ENCODE measurements at regions not wholly inside any gene's neighbourhood (a gene's known extent, or its start where the extent isn't known, plus 50 kb on each side); places are given as distances from the start of the nearest gene placed in this dataset.
"Not testable (repeated sequence)": the region's sequence is repeated elsewhere in the genome, so short reads cannot be mapped to it uniquely, and the experiment has no call there.

DNA sequence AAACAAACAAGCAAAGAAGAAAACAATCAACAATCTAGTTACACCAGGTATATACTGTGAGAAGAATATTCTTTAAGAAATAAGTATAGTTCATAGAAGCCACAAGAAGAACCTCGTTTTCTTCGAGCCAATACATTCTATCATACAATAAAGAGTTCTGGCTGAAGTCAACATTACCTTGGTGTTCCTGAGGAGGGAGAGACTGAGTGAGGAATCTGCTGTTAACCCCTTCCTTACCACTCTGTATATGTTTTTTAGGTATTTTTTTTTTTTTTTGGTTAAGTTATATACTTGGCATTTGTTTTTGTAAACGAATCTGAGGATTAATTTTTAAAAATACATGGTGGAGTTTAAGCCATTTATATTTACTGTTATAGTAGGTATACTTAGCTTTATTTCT lies 412.5 kb downstream of the NUP35 start:
- DNase-seq: no peak

DNA sequence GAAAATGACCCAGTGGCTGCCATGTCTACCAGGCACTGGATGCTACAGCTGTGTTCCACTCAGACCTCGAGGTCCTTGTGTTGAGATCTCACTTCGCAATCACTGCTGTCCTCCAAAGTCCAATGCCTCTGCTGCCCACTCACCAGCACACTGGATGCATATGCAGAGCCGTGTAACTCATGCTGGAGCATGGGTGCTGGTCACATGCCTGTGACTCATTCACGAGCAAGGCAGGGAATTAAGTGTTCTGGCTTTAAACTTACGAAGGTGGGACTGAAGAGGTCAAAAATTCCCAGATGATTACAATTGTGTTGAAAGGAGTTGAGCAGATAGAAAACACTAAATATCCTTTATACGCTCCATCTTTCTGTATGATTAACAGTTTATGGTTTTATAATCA lies 417.5 kb downstream of the NUP35 start:
- no peak for DNase-seq

DNA sequence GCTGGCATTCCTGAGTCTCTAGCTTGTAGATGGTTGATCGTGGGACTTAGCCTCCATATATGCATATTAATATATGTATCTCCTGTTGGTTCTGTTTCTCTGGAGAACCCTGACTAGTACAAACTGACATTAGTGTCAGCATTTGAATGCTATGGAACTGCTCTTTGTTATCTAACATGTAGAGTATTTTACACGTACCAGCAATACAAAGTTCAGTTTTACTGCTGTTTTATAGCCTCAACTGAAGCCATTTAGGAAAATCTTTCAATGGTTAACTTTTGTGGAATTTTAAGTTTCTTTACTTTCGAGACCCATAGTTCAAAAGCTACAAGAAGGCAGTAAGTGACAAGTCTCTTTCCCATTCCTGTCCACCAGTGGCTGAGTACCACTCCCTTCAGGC lies 418.4 kb downstream of the NUP35 start:
- DNase-seq: no peak

DNA sequence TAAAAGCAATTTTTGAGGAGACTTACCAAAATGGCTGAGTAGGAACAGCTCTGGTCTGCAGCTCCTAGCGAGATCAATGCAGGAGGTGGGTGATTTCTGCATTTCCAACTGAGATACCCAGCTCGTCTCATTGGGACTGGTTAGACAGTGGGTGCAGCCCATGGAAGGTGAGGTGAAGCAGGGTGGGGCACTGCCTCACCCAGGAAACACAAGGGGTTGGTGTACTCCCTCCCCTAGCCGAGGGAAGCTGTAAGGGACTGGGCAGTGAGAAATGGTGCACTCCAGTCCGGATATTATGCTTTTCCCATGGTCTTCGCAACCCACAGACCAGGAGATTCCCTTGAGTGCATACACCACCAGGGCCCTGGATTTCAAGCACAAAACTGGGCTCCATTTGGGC lies 419.0 kb downstream of the NUP35 start:
- no peak for DNase-seq

DNA sequence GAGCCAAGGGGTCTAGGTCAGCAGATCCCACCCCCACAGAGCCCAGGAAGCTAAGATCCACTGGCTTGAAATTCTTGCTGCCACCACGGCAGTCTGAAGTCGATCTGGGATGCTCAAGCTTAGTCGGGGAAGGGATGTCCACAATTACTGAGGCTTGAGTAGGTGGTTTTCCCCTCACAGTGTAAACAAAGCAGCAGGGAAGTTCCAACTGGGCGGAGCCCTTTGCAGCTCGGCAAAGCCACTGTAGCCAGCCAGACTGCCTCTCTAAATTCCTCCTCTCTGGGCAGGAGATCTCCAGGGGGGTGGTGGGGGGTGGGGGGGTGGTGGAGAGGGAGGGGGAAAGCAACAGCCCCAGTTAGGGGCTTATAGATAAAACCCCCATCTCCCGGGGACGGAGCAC lies 419.5 kb downstream of the NUP35 start:
- DNase-seq: no peak

DNA sequence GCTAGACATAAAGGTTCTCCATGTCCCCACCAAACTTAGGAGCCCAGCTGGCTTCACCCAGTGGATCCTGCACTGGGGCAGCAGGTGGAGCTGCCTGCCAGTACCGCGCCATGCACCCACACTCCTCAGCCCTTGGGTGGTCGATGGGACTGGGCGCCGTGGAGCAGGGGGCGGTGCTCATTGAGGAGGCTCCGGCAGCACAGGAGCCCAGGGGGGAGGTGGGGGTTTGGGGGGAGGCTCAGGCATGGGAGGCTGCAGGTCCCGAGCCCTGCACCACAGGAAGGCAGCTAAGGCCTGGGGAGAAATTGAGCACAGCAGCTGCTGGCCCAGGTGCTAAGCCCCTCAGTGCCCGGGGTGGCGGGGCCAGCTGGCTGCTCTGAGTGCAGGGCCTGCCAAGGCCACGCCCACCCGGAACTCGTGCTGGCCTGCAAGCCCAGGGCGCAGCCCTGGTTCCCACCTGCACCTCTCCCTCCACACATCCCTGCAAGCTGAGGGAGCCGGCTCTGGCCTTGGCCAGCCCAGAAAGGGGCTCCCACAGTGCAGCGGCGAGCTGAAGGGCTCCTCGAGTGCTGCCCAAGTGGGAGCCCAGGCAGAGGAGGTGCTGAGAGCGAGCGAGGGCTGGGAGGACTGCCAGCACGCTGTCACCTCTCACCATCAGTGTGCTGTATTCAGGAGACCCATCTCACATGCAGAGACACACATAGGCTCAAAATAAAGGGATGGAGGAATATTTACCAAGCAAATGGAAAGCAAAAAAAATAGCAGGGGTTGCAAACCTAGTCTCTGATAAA lies 422.5 kb downstream of the NUP35 start:
- not testable (repeated sequence) for DNase-seq

DNA sequence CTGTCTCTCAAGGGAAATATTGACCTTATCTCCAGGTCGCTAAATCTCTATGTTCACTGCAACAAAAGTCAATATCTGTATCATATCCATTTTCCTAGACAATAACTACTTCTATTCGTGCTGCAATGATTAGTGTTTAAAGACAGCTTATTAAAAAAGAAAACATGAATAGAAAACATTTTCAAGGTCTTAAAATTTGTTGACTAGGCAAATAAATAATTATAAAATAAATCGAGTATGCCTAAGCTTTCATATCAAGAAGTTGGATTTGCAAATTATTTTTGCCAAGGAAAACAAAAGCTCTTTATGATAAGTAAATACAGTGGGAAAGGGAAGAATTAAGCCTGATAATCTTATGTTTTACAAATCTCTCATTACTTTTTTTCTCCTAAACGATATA lies 428.5 kb downstream of the NUP35 start:
- DNase-seq: no peak

DNA sequence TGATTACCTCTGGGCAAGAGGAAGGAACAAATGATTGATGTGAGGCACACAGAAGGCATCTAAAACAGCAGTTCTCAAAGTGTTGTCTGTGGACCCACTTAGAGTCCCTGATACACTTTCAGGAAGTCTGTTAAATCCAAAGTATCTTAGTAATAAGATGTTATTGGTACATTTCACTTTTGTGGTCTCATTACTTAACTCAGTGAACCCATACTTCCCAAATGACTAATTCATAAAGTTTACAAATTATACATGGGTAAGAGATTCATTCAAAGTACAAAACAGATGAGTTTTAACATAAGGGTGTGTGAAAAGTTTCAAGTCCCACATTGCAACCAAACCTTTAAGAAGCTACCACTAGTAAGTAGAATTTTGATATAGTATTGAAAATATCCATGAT lies 440.5 kb downstream of the NUP35 start:
- DNase-seq: no peak

DNA sequence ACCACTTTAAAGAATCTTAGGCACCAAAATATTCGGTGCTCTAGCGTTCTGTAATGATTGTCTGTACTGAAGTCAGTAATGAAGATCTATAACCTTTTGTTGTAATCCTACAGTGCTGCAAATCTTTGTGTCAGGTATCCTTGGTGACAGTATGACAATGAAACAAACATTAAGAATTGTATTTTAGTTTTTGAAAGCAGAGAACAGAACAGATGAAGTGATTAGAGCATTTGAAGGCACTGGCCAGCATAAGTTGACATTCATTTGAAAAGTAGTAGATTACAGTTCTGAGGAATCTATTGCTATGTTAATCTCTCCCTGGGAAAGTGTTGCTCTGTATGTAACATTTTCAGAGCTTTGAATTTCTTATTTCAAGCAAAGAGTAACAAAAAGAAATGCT lies 451.2 kb downstream of the NUP35 start:
- DNase-seq: no peak

DNA sequence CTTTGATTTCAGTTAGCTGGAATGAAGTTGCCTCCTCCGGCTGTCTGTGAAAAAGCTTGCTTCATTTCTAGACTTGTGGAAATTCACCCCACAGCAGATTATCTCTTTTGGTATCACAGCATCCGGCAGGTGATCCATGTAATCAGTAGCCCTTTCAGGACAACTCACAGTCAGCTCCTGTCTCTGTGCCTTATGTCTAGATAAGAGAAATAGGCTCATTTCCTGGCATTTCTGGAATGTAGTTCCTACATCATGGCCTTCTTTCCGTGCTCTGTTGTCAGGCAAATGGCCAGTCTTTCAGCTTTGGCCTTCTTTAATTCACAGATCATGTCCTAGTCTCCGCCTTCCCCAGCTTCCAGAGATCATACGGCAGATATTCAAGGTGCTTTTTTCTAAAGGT lies 455.4 kb downstream of the NUP35 start:
- DNase-seq: no peak

DNA sequence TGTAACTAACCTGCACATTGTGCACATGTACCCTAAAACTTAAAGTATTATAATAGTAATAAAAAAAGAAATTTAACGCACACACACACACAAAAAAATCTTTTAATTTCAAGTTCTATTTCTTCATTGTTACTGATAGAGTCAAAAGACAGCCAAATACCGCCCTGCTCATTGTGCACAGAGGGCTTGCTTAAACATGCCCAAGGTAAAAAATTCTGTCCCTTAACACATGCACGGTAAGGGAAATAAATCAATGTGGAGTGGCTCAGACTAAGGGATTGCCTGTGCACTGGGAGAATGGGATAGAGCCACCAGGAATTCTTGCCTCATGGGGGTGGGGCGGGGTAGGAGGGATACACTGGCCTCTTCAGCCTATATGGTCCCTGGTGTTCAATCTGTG lies 468.0 kb downstream of the NUP35 start:
- no peak for DNase-seq

DNA sequence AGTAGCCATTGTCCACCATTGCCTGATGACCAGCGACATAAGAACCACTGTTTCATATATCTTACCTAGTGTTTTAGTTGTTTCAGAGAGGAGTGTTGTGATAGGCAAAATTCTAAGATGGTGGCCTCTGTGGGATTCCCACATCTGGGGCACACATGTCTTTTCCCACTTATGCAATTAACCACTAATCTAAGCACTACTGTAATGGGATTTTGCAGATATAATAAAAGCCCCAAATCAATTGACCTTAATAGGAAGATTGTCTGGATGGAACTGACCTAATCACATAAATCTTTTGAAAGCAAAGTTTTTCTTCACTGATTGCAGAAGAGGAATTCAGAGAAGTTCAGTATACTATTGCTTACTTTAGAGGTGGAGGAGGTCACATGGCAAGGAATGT lies 469.9 kb downstream of the NUP35 start:
- DNase-seq: no peak

DNA sequence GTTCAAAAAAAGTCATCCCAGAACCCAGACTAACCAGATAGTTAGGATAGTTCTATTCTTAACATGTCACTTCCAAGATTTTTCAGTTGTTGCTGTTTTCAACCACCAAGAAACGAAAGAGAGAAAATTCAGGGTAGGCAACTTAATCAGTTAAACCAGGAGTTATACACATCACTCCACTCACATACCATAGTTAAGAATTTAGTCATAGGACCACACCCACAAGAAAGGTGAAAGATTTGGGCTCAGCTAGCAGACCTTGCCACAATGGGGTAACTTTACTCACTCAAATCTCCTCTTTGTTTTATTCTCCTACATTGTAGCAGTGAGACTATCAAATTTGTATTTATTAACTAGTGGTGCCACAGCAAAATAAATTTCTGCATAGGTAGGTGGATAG lies 473.6 kb downstream of the NUP35 start:
- DNase-seq: no peak

DNA sequence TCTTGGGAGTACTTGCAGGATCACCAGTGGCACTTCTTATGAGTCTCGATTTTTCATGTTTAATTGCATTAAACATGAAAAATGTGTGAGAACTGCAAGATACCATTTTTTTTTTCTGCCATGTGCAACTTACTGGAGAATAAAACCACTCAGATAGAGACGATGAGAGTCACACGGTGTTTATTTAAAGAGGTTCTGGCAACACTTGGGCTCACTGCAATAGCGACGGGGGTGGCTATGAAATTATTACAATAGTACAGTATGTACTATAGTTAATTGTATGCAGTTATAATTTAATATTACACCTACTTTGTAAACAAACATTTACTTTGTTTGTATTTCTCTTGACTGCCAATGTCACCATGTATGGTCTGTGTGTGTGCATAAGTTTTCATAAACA lies 479.8 kb downstream of the NUP35 start:
- no peak for DNase-seq

DNA sequence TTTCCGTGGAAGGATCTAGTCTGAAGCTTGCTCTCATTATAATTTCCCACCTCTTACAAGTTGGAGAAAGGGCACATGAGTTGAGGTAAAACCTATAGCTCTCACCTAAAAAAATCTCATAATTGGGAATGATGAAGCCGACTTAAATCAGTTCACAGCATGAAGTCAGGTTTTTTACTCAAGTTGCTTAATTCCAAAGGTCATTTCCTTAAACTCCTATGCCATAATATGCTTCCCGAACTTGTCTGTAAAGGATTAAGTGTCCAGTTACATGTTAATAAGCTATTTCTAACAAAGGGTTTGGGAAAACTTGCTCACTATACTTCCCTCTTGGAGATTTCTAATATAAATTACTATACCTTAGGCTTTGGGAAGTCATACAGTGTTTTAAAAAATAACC lies 481.2 kb downstream of the NUP35 start:
- no peak for DNase-seq

DNA sequence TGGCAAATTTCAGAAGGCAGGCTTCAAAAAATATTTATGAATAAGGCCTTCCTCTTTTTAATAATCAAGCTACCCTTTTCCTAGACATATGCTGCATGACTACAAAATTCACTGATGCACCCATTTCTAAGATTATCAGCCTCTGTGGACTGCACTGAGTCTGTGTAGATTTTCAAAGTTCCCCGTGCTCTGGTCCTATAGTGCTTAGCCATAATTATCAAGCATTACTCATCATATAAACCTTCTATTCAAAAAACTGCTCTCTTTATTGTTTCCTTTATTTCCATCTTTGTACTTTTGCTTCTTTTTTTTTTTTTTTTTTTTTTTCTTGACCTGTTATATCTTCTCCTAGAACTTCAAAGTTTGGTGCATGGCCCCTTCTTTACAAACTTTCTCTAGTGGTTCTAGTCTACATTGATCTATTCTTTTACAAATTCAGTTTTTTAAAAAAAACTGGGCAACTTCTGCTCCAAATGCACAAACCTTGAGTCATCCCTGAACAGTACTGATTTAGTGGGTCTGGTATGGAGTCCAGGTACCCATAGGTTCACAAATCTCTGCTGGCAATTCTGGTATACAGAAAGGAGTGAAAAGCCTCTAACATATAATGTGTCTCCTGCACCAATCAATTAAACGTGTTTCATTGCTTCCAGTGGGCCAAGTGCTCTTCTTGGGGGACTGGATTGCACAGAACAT lies 481.9 kb downstream of the NUP35 start:
- DNase-seq: no peak

DNA sequence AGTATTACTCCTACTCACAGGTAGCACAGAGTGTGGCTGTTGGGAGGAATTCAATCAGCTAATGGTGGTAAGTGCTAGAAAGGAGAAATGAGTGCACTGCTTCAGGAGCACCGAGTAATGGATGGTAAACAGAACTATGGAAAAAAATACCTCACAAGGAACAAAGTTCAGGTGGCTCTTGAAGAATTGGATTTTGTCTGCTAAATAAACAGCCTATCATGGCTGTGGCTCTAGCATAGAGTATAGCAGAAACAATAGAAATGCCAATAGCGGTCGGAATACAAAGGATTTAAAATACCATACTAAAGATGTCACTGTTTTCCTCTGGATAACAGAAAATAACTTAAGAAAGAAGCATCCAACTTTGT lies 482.5 kb downstream of the NUP35 start:
- no peak for DNase-seq

DNA sequence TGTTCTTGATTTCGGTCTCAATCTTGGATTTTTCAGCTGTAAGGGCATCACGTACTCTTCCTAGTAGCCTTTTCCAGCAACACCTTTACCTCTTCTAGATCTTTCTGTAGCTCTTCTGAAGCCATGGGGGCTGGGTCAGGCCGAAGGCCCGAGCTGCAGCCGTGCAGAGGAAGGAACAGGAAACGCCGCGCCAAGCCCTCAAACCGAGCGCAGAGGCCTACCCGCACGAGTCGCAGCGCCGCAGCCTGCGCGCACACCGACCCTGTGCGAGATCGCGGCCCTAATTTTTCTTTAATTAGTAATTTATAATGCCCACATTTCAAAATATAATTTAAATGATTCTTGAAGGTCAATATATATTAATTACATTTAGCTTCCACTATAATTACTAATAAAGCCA lies 483.8 kb downstream of the NUP35 start:
- no peak for DNase-seq

DNA sequence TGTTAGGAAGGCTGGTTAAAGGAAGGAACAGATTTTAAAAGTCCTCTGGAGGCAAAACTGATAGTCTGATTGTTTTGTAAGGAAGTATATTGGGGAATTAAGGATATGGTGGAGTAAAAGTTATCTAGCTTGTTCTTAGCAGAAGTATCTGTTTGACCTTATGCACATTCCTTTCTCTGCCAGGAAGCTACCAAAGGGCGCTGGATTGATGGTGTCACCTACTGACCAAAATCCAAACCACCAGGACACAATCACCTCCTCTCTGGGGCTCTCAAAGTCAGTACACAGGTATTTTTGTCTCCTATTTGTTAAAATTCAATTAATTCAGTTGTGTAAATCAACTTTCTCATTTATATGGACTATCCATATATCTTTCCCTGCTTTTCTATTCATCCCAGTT lies 484.5 kb downstream of the NUP35 start:
- no peak for DNase-seq

DNA sequence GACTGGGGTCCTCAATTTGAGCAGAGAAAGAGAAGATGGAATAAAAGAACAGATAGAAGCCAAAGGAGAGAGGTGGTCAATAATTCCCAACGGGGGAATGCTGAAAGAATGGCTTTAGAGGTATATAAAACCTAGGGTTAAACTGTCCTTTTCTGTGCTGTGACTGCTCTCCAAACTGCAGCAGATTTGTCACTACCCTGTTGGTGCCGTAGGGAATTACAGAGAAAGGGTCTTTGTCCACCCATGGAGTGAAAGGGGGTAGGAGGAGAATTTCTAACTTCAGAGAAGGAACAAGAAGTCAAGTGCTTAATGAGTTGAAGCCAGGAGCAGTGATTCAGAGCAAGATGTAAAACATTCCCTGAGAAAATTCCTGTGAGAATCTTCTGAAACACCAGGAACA lies 486.5 kb downstream of the NUP35 start:
- DNase-seq: no peak

DNA sequence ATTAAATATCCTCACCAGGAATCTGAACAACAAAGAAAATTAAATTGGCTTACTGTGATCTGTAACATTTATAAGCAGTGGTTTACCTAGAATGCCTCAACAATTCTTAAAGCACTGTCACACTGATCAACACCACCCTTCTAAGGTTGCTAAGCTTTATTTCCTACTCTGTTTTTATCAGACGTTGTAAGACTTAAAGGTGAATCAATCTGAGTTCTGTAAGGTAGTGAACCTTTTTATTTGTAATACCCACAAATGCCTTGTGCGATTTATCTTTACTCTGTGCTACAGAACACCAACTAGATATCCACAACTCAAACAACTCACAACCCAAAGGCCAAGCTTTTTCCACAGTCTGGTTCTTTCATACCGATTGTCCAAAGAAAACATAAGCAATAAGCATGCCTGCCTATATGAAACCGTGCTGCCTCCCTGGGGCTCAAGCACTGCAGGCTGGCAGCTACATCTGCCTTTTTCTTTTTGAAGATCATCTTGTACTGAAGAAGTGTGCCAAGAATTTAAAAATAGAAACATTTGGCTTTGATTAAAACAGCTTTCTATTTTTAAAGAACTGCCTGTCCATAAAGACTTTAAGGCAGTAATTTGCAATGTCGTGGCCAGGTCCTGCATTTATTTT lies 490.7 kb downstream of the NUP35 start:
- no peak for DNase-seq

DNA sequence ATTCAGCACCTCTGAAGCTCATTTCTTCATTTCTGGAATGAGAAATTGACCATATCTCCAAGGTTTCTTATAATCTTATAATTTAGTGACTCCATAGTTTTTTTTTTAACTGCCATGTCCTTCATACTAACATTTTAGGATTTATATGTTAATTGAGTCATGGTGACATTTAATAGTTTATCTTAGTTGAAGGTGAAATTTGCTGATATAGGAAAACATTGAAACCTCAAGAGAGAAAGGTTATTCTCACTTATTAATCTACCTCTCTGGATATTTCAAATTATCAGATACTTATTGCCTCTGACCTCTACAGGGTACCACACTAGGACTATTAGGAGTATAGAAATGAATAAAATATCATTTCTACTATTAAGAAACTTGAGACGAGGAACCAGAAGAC lies 499.0 kb downstream of the NUP35 start:
- no peak for DNase-seq

DNA sequence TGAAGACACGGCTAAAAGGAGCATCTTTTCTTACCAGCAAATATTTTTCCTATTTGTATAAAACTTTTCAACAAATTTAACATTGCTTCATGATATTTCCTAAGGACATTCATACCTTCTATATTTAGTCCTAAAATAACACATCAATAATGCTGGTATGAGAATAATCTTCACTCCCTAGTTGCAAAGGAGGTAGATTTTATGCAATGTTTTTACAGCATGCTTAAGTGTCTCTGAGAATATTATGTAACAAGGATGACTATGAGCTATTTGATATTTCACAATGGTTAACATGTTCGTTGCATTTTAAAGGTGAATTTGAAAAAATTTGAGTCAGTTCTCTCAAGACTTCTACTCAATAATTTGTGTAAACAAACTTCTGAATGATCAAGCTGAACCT lies 506.7 kb downstream of the NUP35 start:
- no peak for DNase-seq

DNA sequence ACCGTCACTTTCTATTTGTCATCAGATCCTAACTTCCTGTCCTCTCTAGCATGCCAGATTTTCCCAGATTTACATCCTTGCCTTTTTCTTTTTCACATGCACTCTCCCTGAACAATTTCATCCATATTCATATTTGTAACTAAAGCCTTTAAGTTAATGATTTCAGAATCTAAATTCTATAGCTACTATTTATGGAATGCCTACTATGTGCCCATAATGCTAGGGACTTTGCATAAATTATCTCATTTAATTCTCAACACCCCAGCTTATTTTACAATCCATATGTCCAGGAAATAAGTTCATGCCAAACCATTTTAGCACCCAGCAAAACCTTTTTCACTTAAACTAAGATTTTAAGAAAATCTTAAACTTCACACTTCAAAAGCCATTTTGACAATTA lies 531.9 kb downstream of the NUP35 start:
- no peak for DNase-seq

DNA sequence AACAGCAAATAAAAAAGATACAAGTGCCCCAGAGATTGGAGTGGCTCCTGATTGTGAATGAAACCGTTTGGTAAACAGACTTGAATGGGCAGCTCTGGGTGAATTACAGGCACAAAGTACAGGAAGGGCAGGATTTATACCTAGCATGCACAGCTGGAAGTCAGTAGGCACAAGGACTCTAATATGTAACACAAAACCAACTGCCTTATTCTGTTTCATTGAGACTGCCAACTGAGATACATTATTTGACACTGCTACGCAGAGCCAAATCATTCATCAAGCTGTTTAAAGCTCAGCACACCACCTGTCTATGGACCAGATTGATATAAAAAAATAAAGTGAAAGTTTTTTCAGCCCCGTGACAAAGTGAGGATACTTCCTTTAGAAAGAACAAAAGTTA lies 541.2 kb downstream of the NUP35 start:
- DNase-seq: no peak
